GM12865 (cell line): ENCODE measurements at regions not wholly inside any gene's neighbourhood (a gene's known extent, or its start where the extent isn't known, plus 50 kb on each side); places are given as distances from the start of the nearest gene placed in this dataset.

Experiments
- DNase-seq: peaks from one replicate; pipeline ENCODE4 v3.0.0; 2010; ENCODE audit warnings: low read depth
- H3K4me3 ChIP-seq: 2 replicates; pipeline ENCODE4 v1.5.1; 2011; ENCODE audit warnings: mild to moderate bottlenecking, low read depth, low read length, control low read depth
- CTCF ChIP-seq: IDR thresholded peaks from 2 replicates; pipeline ENCODE4 v1.5.1; 2011; ENCODE audit warnings: low read length, control low read depth, low read depth, inconsistent platforms; ENCODE audit not compliant: insufficient read depth; ENCODE audit errors: missing control alignments

- DNase-seq, result no peak
These were observed 544.4 kb upstream of the EEF2KMT start for GRCh38 chr16:5642011-5642410.

GRCh38 chr16:5640883-5641282, 543.3 kb upstream of the EEF2KMT start:
- TF ChIP-seq CTCF, result no peak
- no peak for DNase-seq
- H3K4me3 ChIP-seq, result no peak overlapping the region

More at GRCh38 chr16:5642011-5642410, 544.4 kb upstream of the EEF2KMT start:
- H3K4me3 ChIP-seq, result no peak overlapping the region
- TF ChIP-seq CTCF, result no peak

- no peak overlapping the region for H3K4me3 ChIP-seq
- no peak for TF ChIP-seq CTCF
- no peak for DNase-seq
These were observed 541.9 kb upstream of the EEF2KMT start for GRCh38 chr16:5639531-5639930.

- no peak for DNase-seq
- no peak for TF ChIP-seq CTCF
- no peak overlapping the region for H3K4me3 ChIP-seq
These were observed 537.7 kb upstream of the EEF2KMT start for GRCh38 chr16:5635331-5635730.

- peak; percentile 5 for DNase-seq
- no peak for TF ChIP-seq CTCF
- no peak overlapping the region for H3K4me3 ChIP-seq
These were observed 537.1 kb upstream of the EEF2KMT start for GRCh38 chr16:5634666-5635180.

- TF ChIP-seq CTCF, result peak; percentile 57
- no peak overlapping the region for H3K4me3 ChIP-seq
- peak; percentile 53 for DNase-seq
These were observed 536.3 kb upstream of the EEF2KMT start for GRCh38 chr16:5633845-5634440.
